ENCODE measurements at regions not wholly inside any gene's neighbourhood (a gene's known extent, or its start where the extent isn't known, plus 50 kb on each side); places are given as distances from the start of the nearest gene placed in this dataset.

- Histone ChIP-seq H3K36me3 (ENCODE audit: insufficient read depth, low read length, poor library complexity, severe bottlenecking) (no peaks in the 10 kb centered on the region), H3K4me3 (ENCODE audit: low read depth, low read length, poor library complexity, severe bottlenecking) (no peak overlapping the region), H3K9me3 (ENCODE audit: low read depth, low read length, poor library complexity, severe bottlenecking) (peaks cover 45% of the 10 kb centered on the region), H3K27ac (ENCODE audit: low read depth, low read length, poor library complexity, severe bottlenecking) (no peak overlapping the region), H3K27me3 (replicated peaks; ENCODE audit: insufficient read depth, low read depth, low read length, poor library complexity) (no peaks in the 10 kb centered on the region), H3K4me1 (ENCODE audit: insufficient read depth, low read length, poor library complexity, severe bottlenecking) (no peaks in the 10 kb centered on the region)
- intact Hi-C loops (cut with micrococcal nuclease; ENCODE audit: unreplicated experiment): no loop called here
- TF ChIP-seq, protein P1, sequence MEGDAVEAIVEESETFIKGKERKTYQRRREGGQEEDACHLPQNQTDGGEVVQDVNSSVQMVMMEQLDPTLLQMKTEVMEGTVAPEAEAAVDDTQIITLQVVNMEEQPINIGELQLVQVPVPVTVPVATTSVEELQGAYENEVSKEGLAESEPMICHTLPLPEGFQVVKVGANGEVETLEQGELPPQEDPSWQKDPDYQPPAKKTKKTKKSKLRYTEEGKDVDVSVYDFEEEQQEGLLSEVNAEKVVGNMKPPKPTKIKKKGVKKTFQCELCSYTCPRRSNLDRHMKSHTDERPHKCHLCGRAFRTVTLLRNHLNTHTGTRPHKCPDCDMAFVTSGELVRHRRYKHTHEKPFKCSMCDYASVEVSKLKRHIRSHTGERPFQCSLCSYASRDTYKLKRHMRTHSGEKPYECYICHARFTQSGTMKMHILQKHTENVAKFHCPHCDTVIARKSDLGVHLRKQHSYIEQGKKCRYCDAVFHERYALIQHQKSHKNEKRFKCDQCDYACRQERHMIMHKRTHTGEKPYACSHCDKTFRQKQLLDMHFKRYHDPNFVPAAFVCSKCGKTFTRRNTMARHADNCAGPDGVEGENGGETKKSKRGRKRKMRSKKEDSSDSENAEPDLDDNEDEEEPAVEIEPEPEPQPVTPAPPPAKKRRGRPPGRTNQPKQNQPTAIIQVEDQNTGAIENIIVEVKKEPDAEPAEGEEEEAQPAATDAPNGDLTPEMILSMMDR (conservative IDR thresholded peaks at IDR 0.05; ENCODE audit: low read depth, low read length): no peak
- TF ChIP-seq EZH2 (IDR thresholded peaks at IDR 0.05; ENCODE audit: borderline replicate concordance, low read depth, low read length, poor library complexity, severe bottlenecking): no peak
- DNase-seq (ENCODE audit: low spot score): no peak
- no TSS peak for BruUV-seq (replicated peaks)
- ChIA-PET POLR2A (ENCODE audit: low non-redundant PET) (no interaction called here), CTCF (no interaction called here)
Observed at GRCh38 chr19:27844261-27844660, 1368.7 kb downstream of the UQCRFS1 start.

- H3K4me3 ChIP-seq (ENCODE audit: low read depth, low read length, poor library complexity, severe bottlenecking): no peak overlapping the region
- no peaks in the 10 kb centered on the region for H3K36me3 ChIP-seq (ENCODE audit: insufficient read depth, low read length, poor library complexity, severe bottlenecking)
- peaks cover 44% of the 10 kb centered on the region for H3K9me3 ChIP-seq (ENCODE audit: low read depth, low read length, poor library complexity, severe bottlenecking)
- BruUV-seq (replicated peaks): no TSS peak
- no peaks in the 10 kb centered on the region for H3K4me1 ChIP-seq (ENCODE audit: insufficient read depth, low read length, poor library complexity, severe bottlenecking)
- ChIA-PET CTCF (no interaction called here), POLR2A (ENCODE audit: low non-redundant PET) (no interaction called here)
- TF ChIP-seq EZH2 (IDR thresholded peaks at IDR 0.05; ENCODE audit: borderline replicate concordance, low read depth, low read length, poor library complexity, severe bottlenecking): no peak
- TF ChIP-seq, protein P1 (conservative IDR thresholded peaks at IDR 0.05; ENCODE audit: low read depth, low read length): no peak
- no peaks in the 10 kb centered on the region for H3K27me3 ChIP-seq (replicated peaks; ENCODE audit: insufficient read depth, low read depth, low read length, poor library complexity)
- intact Hi-C loops (cut with micrococcal nuclease; ENCODE audit: unreplicated experiment): no loop called here
- no peak for DNase-seq (ENCODE audit: low spot score)
- H3K27ac ChIP-seq (ENCODE audit: low read depth, low read length, poor library complexity, severe bottlenecking): no peak overlapping the region
Observed at GRCh38 chr19:27843861-27844260, 1369.1 kb downstream of the UQCRFS1 start.

GRCh38 chr19:27833031-27833430, 1379.9 kb downstream of the UQCRFS1 start:
- BruUV-seq (replicated peaks): no TSS peak

More at GRCh38 chr19:27833031-27833430, 1379.9 kb downstream of the UQCRFS1 start:
- H3K4me3 ChIP-seq (ENCODE audit: low read depth, low read length, poor library complexity, severe bottlenecking): no peak overlapping the region
- H3K4me1 ChIP-seq (ENCODE audit: insufficient read depth, low read length, poor library complexity, severe bottlenecking): no peaks in the 10 kb centered on the region
- H3K27me3 ChIP-seq (replicated peaks; ENCODE audit: insufficient read depth, low read depth, low read length, poor library complexity): no peaks in the 10 kb centered on the region
- intact Hi-C loops (cut with micrococcal nuclease; ENCODE audit: unreplicated experiment): no loop called here
- POLR2A ChIA-PET (ENCODE audit: low non-redundant PET): no interaction called here
- H3K36me3 ChIP-seq (ENCODE audit: insufficient read depth, low read length, poor library complexity, severe bottlenecking): no peaks in the 10 kb centered on the region
- CTCF ChIA-PET: no interaction called here
- no peak overlapping the region for H3K27ac ChIP-seq (ENCODE audit: low read depth, low read length, poor library complexity, severe bottlenecking)
- H3K9me3 ChIP-seq (ENCODE audit: low read depth, low read length, poor library complexity, severe bottlenecking): peaks cover 21% of the 10 kb centered on the region
- DNase-seq (ENCODE audit: low spot score): no peak
- no peak for TF ChIP-seq EZH2 (IDR thresholded peaks at IDR 0.05; ENCODE audit: borderline replicate concordance, low read depth, low read length, poor library complexity, severe bottlenecking)
- TF ChIP-seq, protein P1 (conservative IDR thresholded peaks at IDR 0.05; ENCODE audit: low read depth, low read length): no peak
